ENCODE measurements at regions not wholly inside any gene's neighbourhood (a gene's known extent, or its start where the extent isn't known, plus 50 kb on each side); places are given as distances from the start of the nearest gene placed in this dataset.
"Not testable (repeated sequence)": the region's sequence is repeated elsewhere in the genome, so short reads cannot be mapped to it uniquely, and the experiment has no call there.

DNA sequence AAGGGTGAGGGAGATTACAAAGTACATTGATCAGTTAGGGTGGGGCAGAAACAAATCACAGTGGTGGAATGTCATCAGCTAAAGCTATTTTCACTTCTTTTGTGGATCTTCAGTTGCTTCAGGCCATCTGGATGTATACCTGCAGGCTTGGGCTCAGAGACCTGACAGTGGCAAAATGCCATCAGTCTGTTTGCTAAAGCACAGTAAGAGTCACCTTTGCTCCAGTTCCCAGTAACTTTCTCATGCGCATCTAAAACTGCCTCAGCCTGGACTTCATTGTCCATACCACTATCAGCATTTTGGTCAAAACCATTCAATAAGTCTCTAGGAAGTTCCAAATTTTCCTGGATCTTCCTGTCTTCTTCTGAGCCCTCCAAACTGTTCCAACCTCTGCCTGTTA, 113.2 kb downstream of the DTWD1 start:
- TF ChIP-seq, protein P1, sequence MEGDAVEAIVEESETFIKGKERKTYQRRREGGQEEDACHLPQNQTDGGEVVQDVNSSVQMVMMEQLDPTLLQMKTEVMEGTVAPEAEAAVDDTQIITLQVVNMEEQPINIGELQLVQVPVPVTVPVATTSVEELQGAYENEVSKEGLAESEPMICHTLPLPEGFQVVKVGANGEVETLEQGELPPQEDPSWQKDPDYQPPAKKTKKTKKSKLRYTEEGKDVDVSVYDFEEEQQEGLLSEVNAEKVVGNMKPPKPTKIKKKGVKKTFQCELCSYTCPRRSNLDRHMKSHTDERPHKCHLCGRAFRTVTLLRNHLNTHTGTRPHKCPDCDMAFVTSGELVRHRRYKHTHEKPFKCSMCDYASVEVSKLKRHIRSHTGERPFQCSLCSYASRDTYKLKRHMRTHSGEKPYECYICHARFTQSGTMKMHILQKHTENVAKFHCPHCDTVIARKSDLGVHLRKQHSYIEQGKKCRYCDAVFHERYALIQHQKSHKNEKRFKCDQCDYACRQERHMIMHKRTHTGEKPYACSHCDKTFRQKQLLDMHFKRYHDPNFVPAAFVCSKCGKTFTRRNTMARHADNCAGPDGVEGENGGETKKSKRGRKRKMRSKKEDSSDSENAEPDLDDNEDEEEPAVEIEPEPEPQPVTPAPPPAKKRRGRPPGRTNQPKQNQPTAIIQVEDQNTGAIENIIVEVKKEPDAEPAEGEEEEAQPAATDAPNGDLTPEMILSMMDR (conservative IDR thresholded peaks at IDR 0.05) = not testable (repeated sequence)
- TF ChIP-seq EZH2 (IDR thresholded peaks at IDR 0.05; ENCODE audit: low read depth) = not testable (repeated sequence)
